ENCODE measurements at regions not wholly inside any gene's neighbourhood (a gene's known extent, or its start where the extent isn't known, plus 50 kb on each side); places are given as distances from the start of the nearest gene placed in this dataset.
"Not testable (repeated sequence)": the region's sequence is repeated elsewhere in the genome, so short reads cannot be mapped to it uniquely, and the experiment has no call there.

- not testable (repeated sequence) for H3K27me3 ChIP-seq (ENCODE audit: control insufficient read depth, insufficient read depth, low read length); H3K4me3 ChIP-seq (ENCODE audit: low read length); DNase-seq; H3K36me3 ChIP-seq (ENCODE audit: control insufficient read depth, insufficient read depth, low read length); H3K27ac ChIP-seq (ENCODE audit: low read length); H3K4me1 ChIP-seq (ENCODE audit: control insufficient read depth, insufficient read depth, low read length); H3K9me3 ChIP-seq (ENCODE audit: control insufficient read depth, low read depth, low read length)
- WGBS (ENCODE audit: insufficient coverage, low lambda C conversion rate), result no CpG with 5 or more reads among the region's 15 CpGs
Observed at GRCh38 chr1:53399370-53400133, 59.6 kb upstream of the DMRTB1 start.

- H3K27me3 ChIP-seq (ENCODE audit: control insufficient read depth, insufficient read depth, low read length), result peaks cover 2% of the 10 kb centered on the region
- peaks cover 3% of the 10 kb centered on the region for H3K9me3 ChIP-seq (ENCODE audit: control insufficient read depth, low read depth, low read length)
- no peak for DNase-seq
- no peaks in the 10 kb centered on the region for H3K36me3 ChIP-seq (ENCODE audit: control insufficient read depth, insufficient read depth, low read length)
- WGBS (ENCODE audit: insufficient coverage, low lambda C conversion rate), result 76% methylated on average over 4 of the region's 14 CpGs
- H3K27ac ChIP-seq (ENCODE audit: low read length), result no peak overlapping the region
- H3K4me3 ChIP-seq (ENCODE audit: low read length), result no peak overlapping the region
- H3K4me1 ChIP-seq (ENCODE audit: control insufficient read depth, insufficient read depth, low read length), result no peaks in the 10 kb centered on the region
Observed at GRCh38 chr1:53400761-53401674, 58.2 kb upstream of the DMRTB1 start.

GRCh38 chr1:53401813-53402745 lies 57.1 kb upstream of the DMRTB1 start:
- Histone ChIP-seq H3K27ac (ENCODE audit: low read length) (no peak overlapping the region), H3K36me3 (ENCODE audit: control insufficient read depth, insufficient read depth, low read length) (no peaks in the 10 kb centered on the region), H3K4me3 (ENCODE audit: low read length) (no peak overlapping the region), H3K9me3 (ENCODE audit: control insufficient read depth, low read depth, low read length) (peaks cover 3% of the 10 kb centered on the region), H3K27me3 (ENCODE audit: control insufficient read depth, insufficient read depth, low read length) (peaks cover 2% of the 10 kb centered on the region), H3K4me1 (ENCODE audit: control insufficient read depth, insufficient read depth, low read length) (no peaks in the 10 kb centered on the region)
- WGBS (ENCODE audit: insufficient coverage, low lambda C conversion rate), result no CpG with 5 or more reads among the region's 11 CpGs
- no peak for DNase-seq

- Histone ChIP-seq H3K4me3 (ENCODE audit: low read length) (no peak overlapping the region), H3K27me3 (ENCODE audit: control insufficient read depth, insufficient read depth, low read length) (peaks cover 2% of the 10 kb centered on the region), H3K27ac (ENCODE audit: low read length) (no peak overlapping the region), H3K4me1 (ENCODE audit: control insufficient read depth, insufficient read depth, low read length) (no peaks in the 10 kb centered on the region), H3K9me3 (ENCODE audit: control insufficient read depth, low read depth, low read length) (peaks cover 3% of the 10 kb centered on the region), H3K36me3 (ENCODE audit: control insufficient read depth, insufficient read depth, low read length) (no peaks in the 10 kb centered on the region)
- no CpG with 5 or more reads among the region's 10 CpGs for WGBS (ENCODE audit: insufficient coverage, low lambda C conversion rate)
- no peak for DNase-seq
Observed at GRCh38 chr1:53402891-53403655, 56.1 kb upstream of the DMRTB1 start.

- Histone ChIP-seq H3K36me3 (ENCODE audit: control insufficient read depth, insufficient read depth, low read length) (no peaks in the 10 kb centered on the region), H3K9me3 (ENCODE audit: control insufficient read depth, low read depth, low read length) (peaks cover 3% of the 10 kb centered on the region), H3K27me3 (ENCODE audit: control insufficient read depth, insufficient read depth, low read length) (peaks cover 2% of the 10 kb centered on the region), H3K4me1 (ENCODE audit: control insufficient read depth, insufficient read depth, low read length) (no peaks in the 10 kb centered on the region), H3K27ac (ENCODE audit: low read length) (no peak overlapping the region), H3K4me3 (ENCODE audit: low read length) (no peak overlapping the region)
- no peak for DNase-seq
- WGBS (ENCODE audit: insufficient coverage, low lambda C conversion rate), result 100% methylated on average over 2 of the region's 7 CpGs
Observed at GRCh38 chr1:53405737-53406136, 53.5 kb upstream of the DMRTB1 start.

- Histone ChIP-seq H3K4me3 (ENCODE audit: low read length) (no peak overlapping the region), H3K27ac (ENCODE audit: low read length) (no peak overlapping the region), H3K4me1 (ENCODE audit: control insufficient read depth, insufficient read depth, low read length) (no peaks in the 10 kb centered on the region), H3K36me3 (ENCODE audit: control insufficient read depth, insufficient read depth, low read length) (no peaks in the 10 kb centered on the region), H3K27me3 (ENCODE audit: control insufficient read depth, insufficient read depth, low read length) (no peaks in the 10 kb centered on the region), H3K9me3 (ENCODE audit: control insufficient read depth, low read depth, low read length) (peaks cover 3% of the 10 kb centered on the region)
- DNase-seq, result no peak
- WGBS (ENCODE audit: insufficient coverage, low lambda C conversion rate), result no CpG with 5 or more reads among the region's 4 CpGs
Observed at GRCh38 chr1:53406551-53407235, 52.5 kb upstream of the DMRTB1 start.

- Histone ChIP-seq H3K36me3 (ENCODE audit: control insufficient read depth, insufficient read depth, low read length) (no peaks in the 10 kb centered on the region), H3K27me3 (ENCODE audit: control insufficient read depth, insufficient read depth, low read length) (no peaks in the 10 kb centered on the region), H3K4me3 (ENCODE audit: low read length) (no peak overlapping the region), H3K27ac (ENCODE audit: low read length) (no peak overlapping the region), H3K4me1 (ENCODE audit: control insufficient read depth, insufficient read depth, low read length) (no peaks in the 10 kb centered on the region), H3K9me3 (ENCODE audit: control insufficient read depth, low read depth, low read length) (no peaks in the 10 kb centered on the region)
- no peak for DNase-seq
- whole genome bisulfite sequencing (ENCODE audit: insufficient coverage, low lambda C conversion rate), result 80% methylated on average over 1 of the region's 6 CpGs
Observed at GRCh38 chr1:53408013-53408754, 51.0 kb upstream of the DMRTB1 start.

- no peak overlapping the region for H3K4me3 ChIP-seq (ENCODE audit: low read length)
- H3K9me3 ChIP-seq (ENCODE audit: control insufficient read depth, low read depth, low read length), result no peaks in the 10 kb centered on the region
- no peak overlapping the region for H3K27ac ChIP-seq (ENCODE audit: low read length)
- H3K36me3 ChIP-seq (ENCODE audit: control insufficient read depth, insufficient read depth, low read length), result no peaks in the 10 kb centered on the region
- no peaks in the 10 kb centered on the region for H3K4me1 ChIP-seq (ENCODE audit: control insufficient read depth, insufficient read depth, low read length)
- no CpG with 5 or more reads among the region's 7 CpGs for WGBS (ENCODE audit: insufficient coverage, low lambda C conversion rate)
- H3K27me3 ChIP-seq (ENCODE audit: control insufficient read depth, insufficient read depth, low read length), result no peaks in the 10 kb centered on the region
- DNase-seq, result no peak
Observed at GRCh38 chr1:53408755-53409129, 50.5 kb upstream of the DMRTB1 start.

GRCh38 chr1:53409233-53409632 lies 50.0 kb upstream of the DMRTB1 start:
- no CpG with 5 or more reads among the region's 7 CpGs for WGBS (ENCODE audit: insufficient coverage, low lambda C conversion rate)
- H3K27me3 ChIP-seq (ENCODE audit: control insufficient read depth, insufficient read depth, low read length), result no peaks in the 10 kb centered on the region
- no peaks in the 10 kb centered on the region for H3K4me1 ChIP-seq (ENCODE audit: control insufficient read depth, insufficient read depth, low read length)
- H3K9me3 ChIP-seq (ENCODE audit: control insufficient read depth, low read depth, low read length), result no peaks in the 10 kb centered on the region
- no peak for DNase-seq
- H3K27ac ChIP-seq (ENCODE audit: low read length), result no peak overlapping the region
- H3K36me3 ChIP-seq (ENCODE audit: control insufficient read depth, insufficient read depth, low read length), result no peaks in the 10 kb centered on the region
- H3K4me3 ChIP-seq (ENCODE audit: low read length), result no peak overlapping the region
